DMS153 treated with DMSO at 0.1 percent for 48 hours (cell line): ENCODE measurements at regions not wholly inside any gene's neighbourhood (a gene's known extent, or its start where the extent isn't known, plus 50 kb on each side); places are given as distances from the start of the nearest gene placed in this dataset.
A peak's percentile ranks its signal among the peaks of the same experiment; 100 is the strongest.
"Not testable (repeated sequence)": the region's sequence is repeated elsewhere in the genome, so short reads cannot be mapped to it uniquely, and the experiment has no call there.

ENCODE experiments used
- DNase-seq: peaks from one replicate; lab custom pipeline; 2025; ENCODE audit not compliant: unreplicated experiment; lab: John Stamatoyannopoulos, UW

DNA sequence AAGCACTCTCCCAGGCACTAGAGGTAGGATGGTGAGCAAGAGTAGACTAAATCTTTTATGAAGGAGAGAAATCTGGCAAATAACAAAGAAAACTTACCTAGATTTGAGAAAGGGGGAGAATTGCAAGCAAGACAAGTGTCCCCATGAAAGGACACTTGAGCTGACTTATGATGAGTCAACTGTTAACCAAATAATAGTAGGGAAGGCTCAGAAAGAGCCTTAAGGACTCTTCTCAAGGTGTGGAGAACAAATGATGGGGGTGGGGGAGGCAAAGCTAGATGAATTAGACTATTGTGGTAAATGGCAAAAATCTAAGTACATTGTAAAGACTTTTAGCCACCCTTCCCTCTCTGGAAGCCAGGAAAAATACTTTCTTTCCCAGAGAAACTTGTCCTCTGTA, 77.6 kb upstream of the RASA1 start:
- no peak for DNase-seq

DNA sequence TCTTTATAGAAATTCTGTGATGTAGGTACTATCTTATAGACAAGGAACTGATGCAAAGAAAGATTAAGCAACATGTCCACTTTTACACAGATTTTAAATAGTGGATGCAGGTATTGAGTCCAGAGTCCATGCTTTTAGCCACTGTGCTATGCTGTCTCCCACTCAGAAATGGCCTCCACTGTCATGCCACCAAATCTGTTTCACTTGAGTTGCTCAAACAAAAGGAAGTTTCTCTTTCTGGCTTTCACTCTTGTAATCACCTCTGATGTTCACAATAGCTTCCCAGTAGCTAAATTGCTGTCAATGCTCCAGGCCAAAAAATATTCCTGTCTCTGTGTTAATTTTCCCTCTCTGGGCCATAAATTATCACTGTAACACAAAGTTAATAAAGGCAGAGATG, 77.0 kb upstream of the RASA1 start:
- DNase-seq, result no peak

DNA sequence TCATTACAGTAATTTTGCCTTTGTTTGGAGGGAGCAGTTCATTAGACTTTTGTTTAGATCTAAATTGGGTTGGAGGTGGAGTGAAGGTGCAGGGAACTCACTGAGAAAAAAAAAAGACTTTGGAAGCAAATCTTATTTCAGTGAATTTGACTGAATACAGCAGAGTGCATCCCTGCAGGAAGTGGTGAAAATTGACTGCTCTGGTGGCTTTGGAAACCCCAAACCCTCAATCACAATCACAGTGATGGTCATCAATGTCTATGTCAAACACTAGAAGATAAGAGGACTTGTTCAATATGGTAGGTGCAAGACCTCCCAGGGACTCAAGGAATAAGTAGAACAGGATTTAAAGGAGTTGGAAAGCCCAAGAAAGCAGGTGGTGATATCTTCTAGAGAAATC, 76.0 kb upstream of the RASA1 start:
- no peak for DNase-seq

DNA sequence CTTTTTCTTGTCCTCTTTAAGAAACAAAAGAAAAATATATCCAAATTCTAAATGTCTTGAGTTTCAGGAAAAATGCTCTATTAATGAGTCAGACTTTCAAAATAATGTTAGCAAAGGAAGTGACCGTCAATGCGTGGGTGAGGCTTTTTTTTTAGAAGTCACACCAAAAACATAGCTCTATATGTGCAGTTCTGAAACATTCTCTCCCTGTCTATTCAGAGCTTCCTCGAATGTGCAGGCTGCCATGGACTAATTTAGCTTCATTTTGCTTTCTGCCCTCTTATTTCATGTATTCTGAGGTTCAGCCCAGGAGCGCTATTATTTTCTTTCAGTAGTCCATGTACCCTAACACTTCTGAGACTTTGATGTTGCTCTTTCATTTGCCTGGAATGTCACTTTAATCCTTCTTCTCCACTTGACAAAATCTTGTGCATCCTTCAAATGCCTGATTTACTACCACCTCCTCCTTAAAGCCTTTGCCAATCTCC, 72.5 kb upstream of the RASA1 start:
- no peak for DNase-seq

DNA sequence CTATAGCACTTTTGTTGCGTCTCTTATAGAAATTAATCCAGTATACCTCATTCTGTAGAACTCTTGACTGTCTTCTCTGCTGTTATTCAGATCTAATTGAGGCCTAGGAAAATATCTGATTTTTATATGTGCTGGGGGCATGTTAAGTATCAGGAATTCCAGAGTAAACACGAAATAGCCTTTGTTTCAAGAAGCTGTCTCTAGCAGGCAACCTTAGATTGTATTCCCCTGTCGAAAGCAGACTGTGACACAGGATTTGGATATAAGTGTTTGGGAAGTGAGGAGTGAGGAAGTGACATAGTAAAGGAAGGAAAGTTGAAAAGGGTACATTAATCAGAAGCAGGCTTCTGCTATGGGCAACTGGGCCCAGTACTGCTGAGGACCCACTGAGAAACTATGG, 72.1 kb upstream of the RASA1 start:
- DNase-seq, result no peak

DNA sequence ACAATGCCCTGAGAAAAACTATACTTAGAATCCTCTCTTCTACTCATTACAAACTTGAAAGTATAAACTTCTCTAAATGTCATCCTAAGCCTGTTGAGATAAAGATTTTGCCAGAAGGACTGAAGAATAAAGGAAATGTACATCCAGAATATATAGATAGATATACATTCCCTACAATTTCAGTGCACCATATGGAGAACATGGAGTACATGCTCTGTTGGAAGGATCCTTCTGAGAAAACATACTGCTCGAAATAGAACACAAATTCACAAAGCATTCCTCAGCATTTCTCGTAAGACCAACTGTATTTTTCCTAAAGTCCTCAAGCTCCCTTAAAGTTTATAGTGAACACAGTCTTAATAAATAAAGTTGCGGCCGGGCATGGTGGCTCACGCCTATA, 69.7 kb upstream of the RASA1 start:
- no peak for DNase-seq

DNA sequence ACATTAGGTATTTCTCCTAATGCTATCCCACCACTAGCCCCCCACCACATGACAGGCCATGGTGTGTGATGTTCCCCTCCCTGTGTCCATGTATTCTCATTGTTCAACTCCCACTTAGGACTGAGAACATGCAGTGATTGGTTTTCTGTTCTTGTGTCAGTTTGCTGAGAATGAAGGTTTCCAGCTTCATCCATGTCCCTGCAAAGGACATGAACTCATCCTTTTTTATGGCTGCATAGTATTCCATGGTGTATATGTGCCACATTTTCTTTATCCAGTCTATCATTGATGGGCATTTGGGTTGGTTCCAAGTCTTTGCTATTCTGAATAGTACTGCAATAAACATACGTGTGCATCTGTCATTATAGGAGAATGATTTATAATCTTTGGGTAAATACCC, 68.4 kb upstream of the RASA1 start:
- DNase-seq, result not testable (repeated sequence)

DNA sequence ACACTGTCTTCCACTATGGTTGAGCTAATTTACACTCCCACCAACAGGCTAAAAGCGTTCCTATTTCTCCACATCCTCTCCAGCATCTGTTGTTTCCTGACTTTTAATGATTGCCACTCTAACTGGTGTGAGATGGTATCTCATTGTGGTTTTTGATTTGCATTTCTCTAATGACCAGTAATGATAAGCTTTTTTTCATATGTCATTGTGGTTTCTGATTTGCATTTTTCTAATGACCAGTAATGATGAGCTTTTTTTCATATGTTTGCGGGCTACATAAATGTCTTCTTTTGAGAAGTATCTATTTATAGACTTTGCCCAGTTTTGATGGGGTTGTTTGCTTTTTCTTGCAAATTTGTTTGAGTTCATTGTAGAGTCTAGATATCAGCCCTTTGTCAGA, 68.0 kb upstream of the RASA1 start:
- DNase-seq, result not testable (repeated sequence)

DNA sequence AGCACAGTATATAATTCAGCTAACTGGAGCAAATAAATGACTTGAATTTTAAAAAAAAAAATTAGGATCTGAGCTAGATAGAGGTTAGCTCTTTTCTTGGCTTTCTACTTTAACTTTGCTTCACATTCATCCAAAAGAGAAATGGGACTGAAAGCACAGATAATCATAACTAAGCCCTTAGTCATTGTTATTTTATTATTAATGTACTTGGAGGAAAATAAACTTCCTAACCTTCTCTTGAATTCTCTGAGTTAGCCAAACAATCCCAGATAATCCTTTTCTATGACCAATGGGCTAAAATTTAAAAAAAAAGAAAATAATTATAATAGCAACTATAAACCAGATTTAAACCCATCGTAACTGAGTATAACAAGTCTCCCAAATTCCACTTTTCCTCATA, 57.6 kb upstream of the RASA1 start:
- DNase-seq, result no peak

DNA sequence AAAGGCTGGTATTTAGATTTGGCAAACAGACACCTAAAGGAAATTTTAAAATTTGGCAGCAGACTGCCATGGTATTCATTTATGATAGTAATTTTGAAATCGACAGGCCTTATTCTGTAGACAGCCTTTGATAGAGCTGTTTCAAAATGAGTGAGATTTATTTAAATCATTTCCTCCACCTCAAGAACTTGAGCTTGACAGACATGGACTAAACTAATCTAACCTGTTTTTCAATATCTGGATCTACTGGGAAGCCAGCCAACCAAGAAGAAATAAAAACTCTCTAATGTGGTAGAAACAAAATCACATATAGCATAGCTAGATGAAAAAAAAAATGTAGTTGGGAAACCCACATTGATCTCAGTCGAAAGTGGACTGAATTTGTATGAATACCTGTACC, 56.9 kb upstream of the RASA1 start:
- peak; percentile 0 for DNase-seq

DNA sequence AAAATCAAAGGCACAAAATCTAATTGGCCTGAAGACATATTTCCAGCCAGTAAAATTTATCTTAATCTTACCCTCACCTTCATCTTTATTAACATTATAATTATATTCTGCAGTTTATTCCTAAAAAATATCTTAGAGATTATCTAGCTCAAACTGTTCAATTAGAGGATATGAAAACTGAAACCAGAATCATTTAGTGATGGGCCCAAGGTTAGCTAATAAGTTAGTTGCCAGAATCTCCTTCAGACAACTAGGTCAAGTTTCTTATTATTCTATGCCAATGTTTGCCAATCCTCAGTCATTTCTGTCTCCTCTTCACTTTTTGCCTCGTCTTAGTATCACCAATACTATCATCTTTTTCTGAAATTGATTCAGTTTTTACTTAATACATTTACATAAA, 56.0 kb upstream of the RASA1 start:
- no peak for DNase-seq

DNA sequence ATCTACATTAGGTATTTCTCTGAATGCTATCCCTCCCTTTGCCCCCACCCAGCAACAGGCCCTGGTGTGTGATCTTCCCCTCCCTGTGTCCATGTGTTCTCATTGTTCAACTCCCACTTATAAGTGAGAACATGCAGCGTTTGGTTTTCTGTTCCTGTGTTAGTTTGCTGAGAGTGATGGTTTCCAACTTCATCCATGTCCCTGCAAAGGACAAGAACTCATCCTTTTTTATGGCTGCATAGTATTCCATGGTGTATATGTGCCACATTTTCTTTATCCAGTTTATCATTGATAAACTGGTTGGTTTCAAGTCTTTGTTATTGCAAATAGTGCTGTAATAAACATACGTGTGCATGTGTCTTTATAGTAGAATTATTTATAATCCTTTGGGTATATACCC, 55.5 kb upstream of the RASA1 start:
- not testable (repeated sequence) for DNase-seq

DNA sequence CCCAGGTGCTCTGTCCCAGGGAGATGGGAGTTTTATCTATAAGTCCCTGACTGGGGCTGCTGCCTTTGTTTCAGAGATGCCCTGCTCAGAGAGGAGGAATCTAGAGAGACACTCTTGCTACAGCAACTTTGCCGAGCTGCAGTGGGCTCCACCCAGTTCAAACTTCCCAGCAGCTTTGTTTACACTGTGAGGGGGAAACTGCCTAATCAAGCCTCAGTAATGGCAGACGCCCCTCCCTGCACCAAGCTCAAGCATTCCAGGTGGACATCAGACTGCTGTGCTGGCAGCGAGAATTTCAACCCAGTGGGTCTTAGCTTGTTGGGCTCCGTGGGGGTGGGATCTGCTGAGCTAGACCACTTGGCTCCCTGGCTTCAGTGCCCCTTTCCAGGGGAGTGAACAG, 50.2 kb upstream of the RASA1 start:
- not testable (repeated sequence) for DNase-seq
